Lower leg skin (tissue), 3 donors: ENCODE measurements at regions not wholly inside any gene's neighbourhood (a gene's known extent, or its start where the extent isn't known, plus 50 kb on each side); places are given as distances from the start of the nearest gene placed in this dataset.

Source experiments
- POLR2A ChIP-seq, 2 donors: fragments of 450-650 bp; IDR thresholded peaks; one replicate each; pipeline ENCODE4 v1.6.1; 2016 to 2017; ENCODE audit warnings: antibody characterized with exemption in 2 of 2, mild to moderate bottlenecking in 1 of 2, moderate library complexity in 1 of 2
- TF ChIP-seq, protein P1 (sequence below), 3 donors: fragments of 450-650 bp; IDR thresholded peaks; one replicate each; pipeline ENCODE4 v1.5.1; 2016; ENCODE audit warnings: antibody characterized with exemption in 3 of 3, mild to moderate bottlenecking in 3 of 3, moderate library complexity in 2 of 3

DNA sequence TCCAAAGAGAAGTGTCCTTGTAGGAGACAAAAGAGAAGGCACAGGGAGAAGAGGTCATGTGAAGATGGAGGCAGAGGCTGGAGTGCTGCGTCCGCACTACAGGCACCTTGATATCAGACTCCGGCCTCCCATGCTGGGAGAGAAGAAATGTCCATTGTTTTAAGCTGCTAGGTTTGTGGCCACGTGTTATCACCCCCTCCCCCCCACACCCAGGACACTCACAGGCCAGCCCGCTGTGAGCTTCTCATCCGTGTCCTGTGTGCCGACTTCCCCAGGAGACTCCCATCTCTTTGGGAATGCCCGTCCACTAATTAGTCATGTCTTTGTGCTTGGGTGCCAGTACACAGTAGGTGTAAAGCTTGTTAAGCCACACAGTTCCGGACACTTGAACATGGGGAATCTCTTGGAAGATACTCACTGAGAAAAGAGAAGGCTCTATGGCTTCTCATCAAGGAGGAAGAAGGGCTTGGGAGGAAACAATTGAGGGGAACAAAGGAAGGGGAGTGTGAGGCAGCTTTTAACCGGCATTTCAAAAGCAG lies 1234.7 kb downstream of the TBC1D22A start:
- TF ChIP-seq, protein P1, sequence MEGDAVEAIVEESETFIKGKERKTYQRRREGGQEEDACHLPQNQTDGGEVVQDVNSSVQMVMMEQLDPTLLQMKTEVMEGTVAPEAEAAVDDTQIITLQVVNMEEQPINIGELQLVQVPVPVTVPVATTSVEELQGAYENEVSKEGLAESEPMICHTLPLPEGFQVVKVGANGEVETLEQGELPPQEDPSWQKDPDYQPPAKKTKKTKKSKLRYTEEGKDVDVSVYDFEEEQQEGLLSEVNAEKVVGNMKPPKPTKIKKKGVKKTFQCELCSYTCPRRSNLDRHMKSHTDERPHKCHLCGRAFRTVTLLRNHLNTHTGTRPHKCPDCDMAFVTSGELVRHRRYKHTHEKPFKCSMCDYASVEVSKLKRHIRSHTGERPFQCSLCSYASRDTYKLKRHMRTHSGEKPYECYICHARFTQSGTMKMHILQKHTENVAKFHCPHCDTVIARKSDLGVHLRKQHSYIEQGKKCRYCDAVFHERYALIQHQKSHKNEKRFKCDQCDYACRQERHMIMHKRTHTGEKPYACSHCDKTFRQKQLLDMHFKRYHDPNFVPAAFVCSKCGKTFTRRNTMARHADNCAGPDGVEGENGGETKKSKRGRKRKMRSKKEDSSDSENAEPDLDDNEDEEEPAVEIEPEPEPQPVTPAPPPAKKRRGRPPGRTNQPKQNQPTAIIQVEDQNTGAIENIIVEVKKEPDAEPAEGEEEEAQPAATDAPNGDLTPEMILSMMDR (IDR thresholded peaks at IDR 0.05): no peak
- no peak for TF ChIP-seq POLR2A (IDR thresholded peaks at IDR 0.05)
